ENCODE measurements at regions not wholly inside any gene's neighbourhood (a gene's known extent, or its start where the extent isn't known, plus 50 kb on each side); places are given as distances from the start of the nearest gene placed in this dataset.
"Not testable (repeated sequence)": the region's sequence is repeated elsewhere in the genome, so short reads cannot be mapped to it uniquely, and the experiment has no call there.

- not testable (repeated sequence) for H3K4me3 Mint-ChIP-seq; DNase-seq; H3K27ac Mint-ChIP-seq; H3K36me3 Mint-ChIP-seq (ENCODE audit: insufficient read depth); ATAC-seq (replicated peaks); H3K9me3 Mint-ChIP-seq; H3K4me1 Mint-ChIP-seq (ENCODE audit: low read depth in 2 of 2); H3K27me3 Mint-ChIP-seq
These were observed 53.4 kb upstream of the MED14 start for GRCh38 chrX:40788698-40789097.

- Mint-ChIP-seq H3K27me3 (peaks cover 0 to 14% of the 10 kb centered on the region in 2 donors), H3K4me1 (ENCODE audit: low read depth in 2 of 2) (peaks cover 0 to 3% of the 10 kb centered on the region in 2 donors), H3K27ac (no peak overlapping the region), H3K4me3 (no peak overlapping the region), H3K9me3 (no peaks in the 10 kb centered on the region), H3K36me3 (ENCODE audit: insufficient read depth) (peaks cover 10% of the 10 kb centered on the region)
- ATAC-seq (replicated peaks) (no peak), DNase-seq (no peak)
These were observed 57.1 kb upstream of the MED14 start for GRCh38 chrX:40792433-40792832.

GRCh38 chrX:40794829-40795130, 59.4 kb upstream of the MED14 start:
- DNase-seq; H3K27ac Mint-ChIP-seq; H3K36me3 Mint-ChIP-seq (ENCODE audit: insufficient read depth); H3K4me1 Mint-ChIP-seq (ENCODE audit: low read depth in 2 of 2); H3K4me3 Mint-ChIP-seq; ATAC-seq (replicated peaks); H3K9me3 Mint-ChIP-seq: not testable (repeated sequence)
- H3K27me3 Mint-ChIP-seq, result peaks cover 0 to 14% of the 10 kb centered on the region in 2 donors

GRCh38 chrX:40799745-40800144, 64.4 kb upstream of the MED14 start:
- not testable (repeated sequence) for H3K4me1 Mint-ChIP-seq (ENCODE audit: low read depth in 2 of 2); H3K27ac Mint-ChIP-seq; ATAC-seq (replicated peaks); H3K36me3 Mint-ChIP-seq (ENCODE audit: insufficient read depth); H3K4me3 Mint-ChIP-seq; H3K9me3 Mint-ChIP-seq; DNase-seq
- peaks cover 0 to 14% of the 10 kb centered on the region in 2 donors for H3K27me3 Mint-ChIP-seq

- Mint-ChIP-seq H3K36me3 (ENCODE audit: insufficient read depth) (no peaks in the 10 kb centered on the region), H3K4me1 (ENCODE audit: low read depth in 2 of 2) (no peaks in the 10 kb centered on the region), H3K27me3 (no peaks in the 10 kb centered on the region), H3K9me3 (no peaks in the 10 kb centered on the region), H3K4me3 (no peak overlapping the region), H3K27ac (no peak overlapping the region)
- ATAC-seq (replicated peaks), result no peak
- DNase-seq, result no peak
These were observed 70.1 kb upstream of the MED14 start for GRCh38 chrX:40805404-40805803.

- Mint-ChIP-seq H3K4me3 (no peak overlapping the region), H3K9me3 (no peaks in the 10 kb centered on the region), H3K36me3 (ENCODE audit: insufficient read depth) (no peaks in the 10 kb centered on the region), H3K27ac (no peak overlapping the region), H3K27me3 (no peaks in the 10 kb centered on the region), H3K4me1 (ENCODE audit: low read depth in 2 of 2) (no peaks in the 10 kb centered on the region)
- no peak for ATAC-seq (replicated peaks)
- DNase-seq, result no peak
These were observed 71.3 kb upstream of the MED14 start for GRCh38 chrX:40806513-40807220.

GRCh38 chrX:40807384-40807783, 72.0 kb upstream of the MED14 start:
- Mint-ChIP-seq H3K9me3 (no peaks in the 10 kb centered on the region), H3K4me1 (ENCODE audit: low read depth in 2 of 2) (no peaks in the 10 kb centered on the region), H3K27ac (no peak overlapping the region), H3K4me3 (no peak overlapping the region), H3K36me3 (ENCODE audit: insufficient read depth) (no peaks in the 10 kb centered on the region), H3K27me3 (no peaks in the 10 kb centered on the region)
- ATAC-seq (replicated peaks), result no peak
- no peak for DNase-seq

- H3K4me3 Mint-ChIP-seq, result no peak overlapping the region
- H3K36me3 Mint-ChIP-seq (ENCODE audit: insufficient read depth), result no peaks in the 10 kb centered on the region
- ATAC-seq (replicated peaks), result no peak
- no peak overlapping the region for H3K27ac Mint-ChIP-seq
- no peak for DNase-seq
- H3K4me1 Mint-ChIP-seq (ENCODE audit: low read depth in 2 of 2), result no peaks in the 10 kb centered on the region
- H3K27me3 Mint-ChIP-seq, result no peaks in the 10 kb centered on the region
- no peaks in the 10 kb centered on the region for H3K9me3 Mint-ChIP-seq
These were observed 72.9 kb upstream of the MED14 start for GRCh38 chrX:40808203-40808602.

- Mint-ChIP-seq H3K27me3 (no peaks in the 10 kb centered on the region), H3K4me1 (ENCODE audit: low read depth in 2 of 2) (no peaks in the 10 kb centered on the region), H3K9me3 (no peaks in the 10 kb centered on the region), H3K36me3 (ENCODE audit: insufficient read depth) (no peaks in the 10 kb centered on the region), H3K27ac (no peak overlapping the region), H3K4me3 (no peak overlapping the region)
- DNase-seq (no peak), ATAC-seq (replicated peaks) (no peak)
These were observed 73.9 kb upstream of the MED14 start for GRCh38 chrX:40809210-40809609.

- DNase-seq; H3K4me3 Mint-ChIP-seq; H3K27ac Mint-ChIP-seq; H3K4me1 Mint-ChIP-seq (ENCODE audit: low read depth in 2 of 2); H3K9me3 Mint-ChIP-seq; ATAC-seq (replicated peaks); H3K36me3 Mint-ChIP-seq (ENCODE audit: insufficient read depth); H3K27me3 Mint-ChIP-seq: not testable (repeated sequence)
These were observed 79.7 kb upstream of the MED14 start for GRCh38 chrX:40815045-40815444.

- no peak for ATAC-seq (replicated peaks)
- H3K27ac Mint-ChIP-seq, result no peak overlapping the region
These were observed 81.6 kb upstream of the MED14 start for GRCh38 chrX:40816906-40817305.

GRCh38 chrX:40818236-40818635, 82.9 kb upstream of the MED14 start:
- no peaks in the 10 kb centered on the region for H3K9me3 Mint-ChIP-seq
- DNase-seq, result no peak
- no peaks in the 10 kb centered on the region for H3K4me1 Mint-ChIP-seq (ENCODE audit: low read depth in 2 of 2)
- no peaks in the 10 kb centered on the region for H3K27me3 Mint-ChIP-seq
- no peak overlapping the region for H3K4me3 Mint-ChIP-seq
- H3K27ac Mint-ChIP-seq, result no peak overlapping the region
- no peak for ATAC-seq (replicated peaks)
- no peaks in the 10 kb centered on the region for H3K36me3 Mint-ChIP-seq (ENCODE audit: insufficient read depth)

More at GRCh38 chrX:40816906-40817305, 81.6 kb upstream of the MED14 start:
- H3K4me1 Mint-ChIP-seq (ENCODE audit: low read depth in 2 of 2), result no peaks in the 10 kb centered on the region
- DNase-seq, result no peak
- no peaks in the 10 kb centered on the region for H3K36me3 Mint-ChIP-seq (ENCODE audit: insufficient read depth)
- H3K9me3 Mint-ChIP-seq, result no peaks in the 10 kb centered on the region
- H3K27me3 Mint-ChIP-seq, result no peaks in the 10 kb centered on the region
- no peak overlapping the region for H3K4me3 Mint-ChIP-seq

- no peaks in the 10 kb centered on the region for H3K9me3 Mint-ChIP-seq
- ATAC-seq (replicated peaks) (no peak), DNase-seq (no peak)
- H3K27ac Mint-ChIP-seq, result no peak overlapping the region
- H3K36me3 Mint-ChIP-seq (ENCODE audit: insufficient read depth), result no peaks in the 10 kb centered on the region
- H3K4me1 Mint-ChIP-seq (ENCODE audit: low read depth in 2 of 2), result no peaks in the 10 kb centered on the region
- no peak overlapping the region for H3K4me3 Mint-ChIP-seq
- H3K27me3 Mint-ChIP-seq, result no peaks in the 10 kb centered on the region
These were observed 86.4 kb upstream of the MED14 start for GRCh38 chrX:40821780-40822179.

- Mint-ChIP-seq H3K27me3 (no peaks in the 10 kb centered on the region), H3K9me3 (no peaks in the 10 kb centered on the region), H3K4me3 (no peak overlapping the region), H3K4me1 (ENCODE audit: low read depth in 2 of 2) (no peaks in the 10 kb centered on the region), H3K36me3 (ENCODE audit: insufficient read depth) (no peaks in the 10 kb centered on the region), H3K27ac (no peak overlapping the region)
- no peak for DNase-seq
- no peak for ATAC-seq (replicated peaks)
These were observed 92.0 kb upstream of the MED14 start for GRCh38 chrX:40827331-40827730.

GRCh38 chrX:40831750-40832149, 96.4 kb upstream of the MED14 start:
- Mint-ChIP-seq H3K4me3 (no peak overlapping the region), H3K36me3 (ENCODE audit: insufficient read depth) (no peaks in the 10 kb centered on the region), H3K9me3 (no peaks in the 10 kb centered on the region), H3K27me3 (peaks cover 4 to 8% of the 10 kb centered on the region in 2 donors), H3K27ac (no peak overlapping the region), H3K4me1 (ENCODE audit: low read depth in 2 of 2) (no peaks in the 10 kb centered on the region)
- ATAC-seq (replicated peaks), result no peak
- no peak for DNase-seq

Data from effector memory CD8-positive, alpha-beta T cell (primary cell).